ENCODE measurements at regions not wholly inside any gene's neighbourhood (a gene's known extent, or its start where the extent isn't known, plus 50 kb on each side); places are given as distances from the start of the nearest gene placed in this dataset.

DNA sequence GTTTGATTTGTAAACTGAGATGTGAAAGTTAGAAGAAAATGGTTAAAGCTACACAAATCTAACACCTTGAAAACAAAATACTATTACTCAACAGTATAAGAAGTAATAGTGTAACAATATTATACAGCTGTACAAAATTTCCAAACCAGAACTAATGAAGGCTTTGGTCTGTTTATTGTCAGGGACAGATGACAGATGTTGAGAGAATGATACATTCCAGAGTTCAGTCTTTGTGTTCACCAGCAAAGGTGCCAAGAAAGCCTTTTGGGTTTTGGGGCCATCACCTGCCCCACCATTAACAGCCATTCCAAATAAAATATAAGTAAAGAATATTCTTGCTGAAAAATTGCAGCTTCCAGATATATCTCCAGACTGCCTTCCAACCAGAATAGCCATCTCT lies 439.3 kb downstream of the PCDH20 start:
- DNase-seq: no peak
- Histone ChIP-seq H3K27ac (no peak overlapping the region), H3K27me3 (no peaks in the 10 kb centered on the region), H3K4me3 (no peak overlapping the region), H3K4me1 (no peaks in the 10 kb centered on the region), H3K9me3 (no peaks in the 10 kb centered on the region), H3K36me3 (no peaks in the 10 kb centered on the region)
- intact Hi-C loops (cut with DNase I; ENCODE audit: low total_unique reads) (no loop called here), in situ Hi-C loops (cut with MboI; ENCODE audit: low sequenced_read_pairs in 4 of 4) (no loop called here)
- ATAC-seq: no peak
- TF ChIP-seq POLR2A (IDR thresholded peaks at IDR 0.05): no peak
- TF ChIP-seq, protein P1, sequence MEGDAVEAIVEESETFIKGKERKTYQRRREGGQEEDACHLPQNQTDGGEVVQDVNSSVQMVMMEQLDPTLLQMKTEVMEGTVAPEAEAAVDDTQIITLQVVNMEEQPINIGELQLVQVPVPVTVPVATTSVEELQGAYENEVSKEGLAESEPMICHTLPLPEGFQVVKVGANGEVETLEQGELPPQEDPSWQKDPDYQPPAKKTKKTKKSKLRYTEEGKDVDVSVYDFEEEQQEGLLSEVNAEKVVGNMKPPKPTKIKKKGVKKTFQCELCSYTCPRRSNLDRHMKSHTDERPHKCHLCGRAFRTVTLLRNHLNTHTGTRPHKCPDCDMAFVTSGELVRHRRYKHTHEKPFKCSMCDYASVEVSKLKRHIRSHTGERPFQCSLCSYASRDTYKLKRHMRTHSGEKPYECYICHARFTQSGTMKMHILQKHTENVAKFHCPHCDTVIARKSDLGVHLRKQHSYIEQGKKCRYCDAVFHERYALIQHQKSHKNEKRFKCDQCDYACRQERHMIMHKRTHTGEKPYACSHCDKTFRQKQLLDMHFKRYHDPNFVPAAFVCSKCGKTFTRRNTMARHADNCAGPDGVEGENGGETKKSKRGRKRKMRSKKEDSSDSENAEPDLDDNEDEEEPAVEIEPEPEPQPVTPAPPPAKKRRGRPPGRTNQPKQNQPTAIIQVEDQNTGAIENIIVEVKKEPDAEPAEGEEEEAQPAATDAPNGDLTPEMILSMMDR (IDR thresholded peaks at IDR 0.05 in 4 of 5, conservative IDR thresholded peaks at IDR 0.05 in 1 of 5): no peak

DNA sequence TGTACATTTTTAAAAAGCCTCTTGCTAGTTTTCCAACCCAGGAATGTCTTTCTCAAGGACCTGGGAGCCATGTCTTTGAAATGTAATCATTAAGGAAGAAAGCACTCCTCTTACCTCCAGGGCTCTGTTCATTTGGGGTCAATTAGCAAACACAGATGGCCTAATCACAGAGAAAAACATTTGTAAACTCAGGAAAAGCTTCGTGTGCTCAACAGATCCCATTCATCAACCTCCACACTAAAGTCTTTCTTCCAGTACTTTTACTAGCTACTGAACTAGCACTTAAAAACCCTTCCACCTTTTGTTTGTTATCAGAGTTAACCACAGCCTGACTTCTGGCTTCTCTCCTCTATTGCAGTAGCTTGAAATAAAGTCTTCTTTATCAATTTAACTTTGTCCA lies 441.4 kb downstream of the PCDH20 start:
- H3K27ac ChIP-seq: no peak overlapping the region
- no peaks in the 10 kb centered on the region for H3K9me3 ChIP-seq
- DNase-seq: no peak
- intact Hi-C loops (cut with DNase I; ENCODE audit: low total_unique reads): no loop called here
- no peak for TF ChIP-seq POLR2A (IDR thresholded peaks at IDR 0.05)
- TF ChIP-seq, protein P1 (IDR thresholded peaks at IDR 0.05 in 4 of 5, conservative IDR thresholded peaks at IDR 0.05 in 1 of 5): no peak
- no peak overlapping the region for H3K4me3 ChIP-seq
- no peaks in the 10 kb centered on the region for H3K27me3 ChIP-seq
- in situ Hi-C loops (cut with MboI; ENCODE audit: low sequenced_read_pairs in 4 of 4): no loop called here
- no peaks in the 10 kb centered on the region for H3K4me1 ChIP-seq
- no peaks in the 10 kb centered on the region for H3K36me3 ChIP-seq
- no peak for ATAC-seq

DNA sequence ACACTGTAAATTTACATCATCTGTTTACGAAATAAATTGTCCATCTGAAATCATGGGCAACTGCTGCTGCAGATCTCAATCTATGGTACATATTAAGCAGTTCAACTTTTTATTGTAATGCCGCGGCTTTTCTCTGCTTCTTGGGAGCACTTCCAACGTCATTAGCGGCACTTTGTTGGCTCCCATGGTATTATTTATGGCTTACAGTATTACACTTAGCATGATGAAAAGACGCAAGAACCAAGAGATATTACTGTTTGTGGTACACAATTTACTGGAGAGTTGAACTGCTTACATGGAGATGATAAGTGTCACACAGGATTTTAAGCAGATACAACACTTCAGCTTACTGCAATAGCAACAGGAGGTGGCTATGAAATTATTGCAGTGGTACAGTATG lies 442.1 kb downstream of the PCDH20 start:
- in situ Hi-C loops (cut with MboI; ENCODE audit: low sequenced_read_pairs in 4 of 4): no loop called here
- intact Hi-C loops (cut with DNase I; ENCODE audit: low total_unique reads): no loop called here
- no peaks in the 10 kb centered on the region for H3K9me3 ChIP-seq
- TF ChIP-seq, protein P1 (IDR thresholded peaks at IDR 0.05 in 4 of 5, conservative IDR thresholded peaks at IDR 0.05 in 1 of 5): no peak
- TF ChIP-seq POLR2A (IDR thresholded peaks at IDR 0.05): no peak
- H3K4me3 ChIP-seq: no peak overlapping the region
- no peaks in the 10 kb centered on the region for H3K27me3 ChIP-seq
- no peaks in the 10 kb centered on the region for H3K4me1 ChIP-seq
- DNase-seq (no peak), ATAC-seq (no peak)
- H3K27ac ChIP-seq: no peak overlapping the region
- no peaks in the 10 kb centered on the region for H3K36me3 ChIP-seq

DNA sequence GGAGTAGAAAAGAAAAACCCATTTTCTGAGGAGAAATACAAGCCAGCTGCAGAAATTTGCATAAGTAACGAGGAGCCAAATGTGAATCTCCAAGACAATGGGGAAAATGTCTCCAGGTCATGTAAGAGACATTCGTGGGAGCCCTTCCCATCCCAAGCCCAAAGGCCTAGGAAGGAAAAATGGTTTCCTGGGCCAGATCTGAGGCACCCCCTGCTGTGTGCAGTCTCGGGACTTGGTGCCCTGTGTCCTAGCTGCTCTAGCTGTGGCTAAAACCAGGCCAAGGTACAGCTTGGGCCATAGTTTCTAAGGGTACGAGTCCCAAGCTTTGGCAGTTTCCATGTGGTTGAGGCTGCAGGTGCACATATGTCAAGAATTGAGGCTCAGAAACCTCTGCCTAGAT lies 444.9 kb downstream of the PCDH20 start:
- ATAC-seq: no peak
- intact Hi-C loops (cut with DNase I; ENCODE audit: low total_unique reads): no loop called here
- DNase-seq: no peak
- Histone ChIP-seq H3K4me3 (no peak overlapping the region), H3K9me3 (no peaks in the 10 kb centered on the region), H3K36me3 (no peaks in the 10 kb centered on the region), H3K4me1 (no peaks in the 10 kb centered on the region), H3K27ac (no peak overlapping the region), H3K27me3 (no peaks in the 10 kb centered on the region)
- TF ChIP-seq, protein P1 (IDR thresholded peaks at IDR 0.05 in 4 of 5, conservative IDR thresholded peaks at IDR 0.05 in 1 of 5): no peak
- TF ChIP-seq POLR2A (IDR thresholded peaks at IDR 0.05): no peak
- in situ Hi-C loops (cut with MboI; ENCODE audit: low sequenced_read_pairs in 4 of 4): no loop called here

DNA sequence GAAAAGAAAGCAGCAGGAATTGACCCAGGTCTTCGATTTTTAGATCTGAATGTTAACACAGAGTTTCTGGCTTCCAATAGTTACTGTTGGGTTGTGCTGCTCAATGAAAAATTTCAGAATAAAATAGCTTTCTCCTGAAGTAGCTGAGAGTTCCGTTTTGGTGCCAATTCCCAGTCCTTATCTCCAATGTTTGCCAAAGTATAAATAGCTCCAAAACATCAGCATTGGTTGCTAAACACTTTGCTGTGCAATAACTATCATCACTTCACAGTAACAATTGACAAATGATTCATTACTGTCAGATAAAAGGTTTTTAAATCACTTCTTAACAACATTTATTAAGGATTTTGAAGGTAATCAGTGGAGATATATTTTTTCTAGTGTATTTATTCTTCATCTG lies 446.0 kb downstream of the PCDH20 start:
- no peak for ATAC-seq
- TF ChIP-seq POLR2A (IDR thresholded peaks at IDR 0.05): no peak
- TF ChIP-seq, protein P1 (IDR thresholded peaks at IDR 0.05 in 4 of 5, conservative IDR thresholded peaks at IDR 0.05 in 1 of 5): no peak
- Histone ChIP-seq H3K36me3 (no peaks in the 10 kb centered on the region), H3K9me3 (no peaks in the 10 kb centered on the region), H3K27me3 (no peaks in the 10 kb centered on the region), H3K4me1 (no peaks in the 10 kb centered on the region), H3K27ac (no peak overlapping the region), H3K4me3 (no peak overlapping the region)
- no peak for DNase-seq
- in situ Hi-C loops (cut with MboI; ENCODE audit: low sequenced_read_pairs in 4 of 4): no loop called here
- intact Hi-C loops (cut with DNase I; ENCODE audit: low total_unique reads): no loop called here

Measured in gastrocnemius medialis (tissue), 4 donors.